ENCODE measurements at regions not wholly inside any gene's neighbourhood (a gene's known extent, or its start where the extent isn't known, plus 50 kb on each side); places are given as distances from the start of the nearest gene placed in this dataset.

DNA sequence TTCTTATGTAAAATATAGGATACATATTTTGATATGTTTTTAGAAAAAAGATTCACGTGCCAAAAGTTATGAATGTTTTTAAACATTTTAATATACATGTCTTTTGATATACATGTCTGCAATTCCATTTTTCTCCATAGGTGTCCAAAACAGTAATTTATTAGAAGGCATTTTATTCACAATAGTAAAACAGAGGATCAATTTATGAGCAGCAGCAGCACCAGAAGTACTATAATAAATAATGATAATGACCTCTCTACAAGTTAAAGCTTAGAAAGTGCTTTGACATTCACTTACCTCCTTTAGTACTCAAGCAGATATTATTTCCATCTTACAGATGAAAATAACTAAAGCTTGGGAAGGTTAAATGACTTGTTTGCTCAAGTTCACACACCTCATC is 96.7 kb upstream of the DBX1 start:
- Histone ChIP-seq H3K36me3 (ENCODE audit: control insufficient read depth in 4 of 4, insufficient read depth in 3 of 4, low read depth in 1 of 4, low read length in 3 of 4) (no peaks in the 10 kb centered on the region), H3K9ac (ENCODE audit: low read depth in 1 of 2, low read length in 2 of 2) (no peak overlapping the region), H3K4me3 (ENCODE audit: low read depth in 1 of 3, low read length in 3 of 3) (no peak overlapping the region), H3K27ac (ENCODE audit: low read depth in 1 of 2, low read length in 2 of 2) (no peak overlapping the region), H3K9me3 (ENCODE audit: control insufficient read depth in 4 of 4, low read length in 3 of 4) (no peaks in the 10 kb centered on the region), H3K27me3 (ENCODE audit: control insufficient read depth in 4 of 4, insufficient read depth in 4 of 4, low read length in 3 of 4) (peaks cover 0 to 5% (median 0%) of the 10 kb centered on the region in 4 donors), H3K4me1 (ENCODE audit: control insufficient read depth in 4 of 4, insufficient read depth in 4 of 4, low read length in 3 of 4) (no peaks in the 10 kb centered on the region)
- TF ChIP-seq SP1 (IDR thresholded peaks at IDR 0.05) = no peak
- TF ChIP-seq, protein P1, sequence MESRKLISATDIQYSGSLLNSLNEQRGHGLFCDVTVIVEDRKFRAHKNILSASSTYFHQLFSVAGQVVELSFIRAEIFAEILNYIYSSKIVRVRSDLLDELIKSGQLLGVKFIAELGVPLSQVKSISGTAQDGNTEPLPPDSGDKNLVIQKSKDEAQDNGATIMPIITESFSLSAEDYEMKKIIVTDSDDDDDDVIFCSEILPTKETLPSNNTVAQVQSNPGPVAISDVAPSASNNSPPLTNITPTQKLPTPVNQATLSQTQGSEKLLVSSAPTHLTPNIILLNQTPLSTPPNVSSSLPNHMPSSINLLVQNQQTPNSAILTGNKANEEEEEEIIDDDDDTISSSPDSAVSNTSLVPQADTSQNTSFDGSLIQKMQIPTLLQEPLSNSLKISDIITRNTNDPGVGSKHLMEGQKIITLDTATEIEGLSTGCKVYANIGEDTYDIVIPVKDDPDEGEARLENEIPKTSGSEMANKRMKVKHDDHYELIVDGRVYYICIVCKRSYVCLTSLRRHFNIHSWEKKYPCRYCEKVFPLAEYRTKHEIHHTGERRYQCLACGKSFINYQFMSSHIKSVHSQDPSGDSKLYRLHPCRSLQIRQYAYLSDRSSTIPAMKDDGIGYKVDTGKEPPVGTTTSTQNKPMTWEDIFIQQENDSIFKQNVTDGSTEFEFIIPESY (IDR thresholded peaks at IDR 0.05) = no peak
- no peak for TF ChIP-seq FOXA2 (IDR thresholded peaks at IDR 0.05)
- TF ChIP-seq, protein P2, sequence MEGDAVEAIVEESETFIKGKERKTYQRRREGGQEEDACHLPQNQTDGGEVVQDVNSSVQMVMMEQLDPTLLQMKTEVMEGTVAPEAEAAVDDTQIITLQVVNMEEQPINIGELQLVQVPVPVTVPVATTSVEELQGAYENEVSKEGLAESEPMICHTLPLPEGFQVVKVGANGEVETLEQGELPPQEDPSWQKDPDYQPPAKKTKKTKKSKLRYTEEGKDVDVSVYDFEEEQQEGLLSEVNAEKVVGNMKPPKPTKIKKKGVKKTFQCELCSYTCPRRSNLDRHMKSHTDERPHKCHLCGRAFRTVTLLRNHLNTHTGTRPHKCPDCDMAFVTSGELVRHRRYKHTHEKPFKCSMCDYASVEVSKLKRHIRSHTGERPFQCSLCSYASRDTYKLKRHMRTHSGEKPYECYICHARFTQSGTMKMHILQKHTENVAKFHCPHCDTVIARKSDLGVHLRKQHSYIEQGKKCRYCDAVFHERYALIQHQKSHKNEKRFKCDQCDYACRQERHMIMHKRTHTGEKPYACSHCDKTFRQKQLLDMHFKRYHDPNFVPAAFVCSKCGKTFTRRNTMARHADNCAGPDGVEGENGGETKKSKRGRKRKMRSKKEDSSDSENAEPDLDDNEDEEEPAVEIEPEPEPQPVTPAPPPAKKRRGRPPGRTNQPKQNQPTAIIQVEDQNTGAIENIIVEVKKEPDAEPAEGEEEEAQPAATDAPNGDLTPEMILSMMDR (IDR thresholded peaks at IDR 0.05; ENCODE audit: low read depth, low read length, missing input control) = no peak
- TF ChIP-seq FOXA1 (IDR thresholded peaks at IDR 0.05) = no peak
- TF ChIP-seq, protein P3, sequence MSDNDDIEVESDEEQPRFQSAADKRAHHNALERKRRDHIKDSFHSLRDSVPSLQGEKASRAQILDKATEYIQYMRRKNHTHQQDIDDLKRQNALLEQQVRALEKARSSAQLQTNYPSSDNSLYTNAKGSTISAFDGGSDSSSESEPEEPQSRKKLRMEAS (IDR thresholded peaks at IDR 0.05) = no peak
- 70% methylated on average over 1 of the region's 1 CpG for WGBS
- DNase-seq (ENCODE audit: low spot score) = no peak

DNA sequence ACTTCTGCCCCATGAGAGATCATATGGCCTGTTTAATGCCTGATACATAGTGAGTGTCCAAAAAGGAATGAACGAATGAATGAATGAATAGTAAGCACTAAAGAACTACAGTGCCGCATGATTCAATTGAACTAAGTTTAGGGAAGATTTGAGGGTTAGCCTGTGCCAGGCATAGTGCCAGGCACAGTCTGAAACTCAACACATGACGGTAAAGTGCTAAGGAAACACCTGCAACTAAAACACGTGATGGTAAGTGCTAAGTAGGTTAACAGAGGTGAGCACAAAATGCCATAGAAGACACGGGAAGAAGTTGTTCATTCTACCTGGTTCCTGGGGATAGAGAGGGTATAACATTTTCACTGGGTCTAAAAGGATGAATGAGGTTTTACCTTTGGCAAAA is 93.5 kb upstream of the DBX1 start:
- Histone ChIP-seq H3K36me3 (ENCODE audit: control insufficient read depth in 4 of 4, insufficient read depth in 3 of 4, low read depth in 1 of 4, low read length in 3 of 4) (no peaks in the 10 kb centered on the region), H3K27ac (ENCODE audit: low read depth in 1 of 2, low read length in 2 of 2) (no peak overlapping the region), H3K4me3 (ENCODE audit: low read depth in 1 of 3, low read length in 3 of 3) (no peak overlapping the region), H3K4me1 (ENCODE audit: control insufficient read depth in 4 of 4, insufficient read depth in 4 of 4, low read length in 3 of 4) (no peaks in the 10 kb centered on the region), H3K9ac (ENCODE audit: low read depth in 1 of 2, low read length in 2 of 2) (no peak overlapping the region), H3K27me3 (ENCODE audit: control insufficient read depth in 4 of 4, insufficient read depth in 4 of 4, low read length in 3 of 4) (no peaks in the 10 kb centered on the region), H3K9me3 (ENCODE audit: control insufficient read depth in 4 of 4, low read length in 3 of 4) (no peaks in the 10 kb centered on the region)
- 70% methylated on average over 5 of the region's 5 CpGs for WGBS
- TF ChIP-seq RAD21 (IDR thresholded peaks at IDR 0.05) = no peak
- TF ChIP-seq JUND (IDR thresholded peaks at IDR 0.05) = no peak
- TF ChIP-seq FOXA1 (IDR thresholded peaks at IDR 0.05) = no peak
- TF ChIP-seq, protein P2 (IDR thresholded peaks at IDR 0.05; ENCODE audit: low read depth, low read length, missing input control) = no peak
- no peak for TF ChIP-seq HNF4G (IDR thresholded peaks at IDR 0.05)
- TF ChIP-seq NR2F2 (IDR thresholded peaks at IDR 0.05) = no peak
- no peak for TF ChIP-seq EGR1 (IDR thresholded peaks at IDR 0.05; ENCODE audit: low read depth in 2 of 2)
- TF ChIP-seq, protein P4, sequence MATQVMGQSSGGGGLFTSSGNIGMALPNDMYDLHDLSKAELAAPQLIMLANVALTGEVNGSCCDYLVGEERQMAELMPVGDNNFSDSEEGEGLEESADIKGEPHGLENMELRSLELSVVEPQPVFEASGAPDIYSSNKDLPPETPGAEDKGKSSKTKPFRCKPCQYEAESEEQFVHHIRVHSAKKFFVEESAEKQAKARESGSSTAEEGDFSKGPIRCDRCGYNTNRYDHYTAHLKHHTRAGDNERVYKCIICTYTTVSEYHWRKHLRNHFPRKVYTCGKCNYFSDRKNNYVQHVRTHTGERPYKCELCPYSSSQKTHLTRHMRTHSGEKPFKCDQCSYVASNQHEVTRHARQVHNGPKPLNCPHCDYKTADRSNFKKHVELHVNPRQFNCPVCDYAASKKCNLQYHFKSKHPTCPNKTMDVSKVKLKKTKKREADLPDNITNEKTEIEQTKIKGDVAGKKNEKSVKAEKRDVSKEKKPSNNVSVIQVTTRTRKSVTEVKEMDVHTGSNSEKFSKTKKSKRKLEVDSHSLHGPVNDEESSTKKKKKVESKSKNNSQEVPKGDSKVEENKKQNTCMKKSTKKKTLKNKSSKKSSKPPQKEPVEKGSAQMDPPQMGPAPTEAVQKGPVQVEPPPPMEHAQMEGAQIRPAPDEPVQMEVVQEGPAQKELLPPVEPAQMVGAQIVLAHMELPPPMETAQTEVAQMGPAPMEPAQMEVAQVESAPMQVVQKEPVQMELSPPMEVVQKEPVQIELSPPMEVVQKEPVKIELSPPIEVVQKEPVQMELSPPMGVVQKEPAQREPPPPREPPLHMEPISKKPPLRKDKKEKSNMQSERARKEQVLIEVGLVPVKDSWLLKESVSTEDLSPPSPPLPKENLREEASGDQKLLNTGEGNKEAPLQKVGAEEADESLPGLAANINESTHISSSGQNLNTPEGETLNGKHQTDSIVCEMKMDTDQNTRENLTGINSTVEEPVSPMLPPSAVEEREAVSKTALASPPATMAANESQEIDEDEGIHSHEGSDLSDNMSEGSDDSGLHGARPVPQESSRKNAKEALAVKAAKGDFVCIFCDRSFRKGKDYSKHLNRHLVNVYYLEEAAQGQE (IDR thresholded peaks at IDR 0.05) = no peak
- TF ChIP-seq, protein P1 (IDR thresholded peaks at IDR 0.05) = no peak
- TF ChIP-seq GABPA (IDR thresholded peaks at IDR 0.05 in 1 of 2, conservative IDR thresholded peaks at IDR 0.05 in 1 of 2) = no peak
- TF ChIP-seq, protein P5, sequence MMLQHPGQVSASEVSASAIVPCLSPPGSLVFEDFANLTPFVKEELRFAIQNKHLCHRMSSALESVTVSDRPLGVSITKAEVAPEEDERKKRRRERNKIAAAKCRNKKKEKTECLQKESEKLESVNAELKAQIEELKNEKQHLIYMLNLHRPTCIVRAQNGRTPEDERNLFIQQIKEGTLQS (IDR thresholded peaks at IDR 0.05) = no peak
- no peak for TF ChIP-seq YY1 (IDR thresholded peaks at IDR 0.05)
- no peak for TF ChIP-seq HNF4A (conservative IDR thresholded peaks at IDR 0.05)
- TF ChIP-seq RXRA (IDR thresholded peaks at IDR 0.05) = no peak
- TF ChIP-seq SP1 (IDR thresholded peaks at IDR 0.05) = no peak
- DNase-seq (ENCODE audit: low spot score) = no peak

All from liver (tissue), 8 donors.